ENCODE measurements at regions not wholly inside any gene's neighbourhood (a gene's known extent, or its start where the extent isn't known, plus 50 kb on each side); places are given as distances from the start of the nearest gene placed in this dataset.
"Not testable (repeated sequence)": the region's sequence is repeated elsewhere in the genome, so short reads cannot be mapped to it uniquely, and the experiment has no call there.

DNA sequence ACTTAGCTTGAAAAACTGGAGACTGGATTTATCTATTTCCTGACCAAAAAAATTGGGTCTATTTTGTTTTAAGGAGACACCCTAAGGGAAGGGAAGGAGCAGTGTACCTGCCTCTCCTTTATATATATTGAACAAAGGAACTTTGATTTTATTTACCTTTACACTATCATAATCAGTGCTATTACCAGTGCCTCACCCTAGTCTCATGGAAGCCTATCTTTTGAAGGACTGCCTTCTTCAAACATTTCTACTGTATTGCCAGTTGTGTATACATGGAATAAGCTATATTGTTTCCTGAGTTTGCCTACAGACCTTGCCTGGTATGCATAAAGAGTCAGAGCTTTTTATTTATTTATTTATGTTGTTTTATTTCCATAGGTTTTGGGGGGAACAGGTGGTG, 124.9 kb downstream of the UTRN start:
- no peak for DNase-seq (ENCODE audit: low spot score)
- TF ChIP-seq CTCF (IDR thresholded peaks at IDR 0.05; ENCODE audit: extremely low read depth, missing control alignments) = no peak

DNA sequence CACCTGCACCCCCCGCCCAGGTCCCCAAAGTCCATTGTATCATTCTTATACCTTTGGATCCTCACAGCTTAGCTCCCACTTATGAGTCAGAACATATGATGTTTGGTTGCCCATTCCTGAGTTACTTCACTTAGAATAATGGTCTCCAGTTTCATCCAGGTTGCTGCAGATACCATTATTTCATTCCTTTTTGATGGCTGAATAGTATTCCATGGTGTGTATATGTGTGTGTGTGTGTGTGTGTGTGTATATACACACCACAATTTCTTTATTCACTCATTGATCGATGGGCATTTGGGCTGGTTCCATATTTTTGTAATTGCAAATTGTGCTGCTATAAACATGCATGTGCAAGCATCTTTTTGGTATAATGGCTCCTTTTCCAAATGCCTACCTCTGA, 125.4 kb downstream of the UTRN start:
- not testable (repeated sequence) for DNase-seq (ENCODE audit: low spot score)

- DNase-seq (ENCODE audit: low spot score) = no peak
- TF ChIP-seq CTCF (IDR thresholded peaks at IDR 0.05; ENCODE audit: extremely low read depth, missing control alignments) = no peak
Measured at GRCh38 chr6:144411531-144412165, 126.5 kb downstream of the UTRN start.

GRCh38 chr6:144413418-144413817, 128.3 kb downstream of the UTRN start:
- no peak for TF ChIP-seq CTCF (IDR thresholded peaks at IDR 0.05; ENCODE audit: extremely low read depth, missing control alignments)
- no peak for DNase-seq (ENCODE audit: low spot score)

DNA sequence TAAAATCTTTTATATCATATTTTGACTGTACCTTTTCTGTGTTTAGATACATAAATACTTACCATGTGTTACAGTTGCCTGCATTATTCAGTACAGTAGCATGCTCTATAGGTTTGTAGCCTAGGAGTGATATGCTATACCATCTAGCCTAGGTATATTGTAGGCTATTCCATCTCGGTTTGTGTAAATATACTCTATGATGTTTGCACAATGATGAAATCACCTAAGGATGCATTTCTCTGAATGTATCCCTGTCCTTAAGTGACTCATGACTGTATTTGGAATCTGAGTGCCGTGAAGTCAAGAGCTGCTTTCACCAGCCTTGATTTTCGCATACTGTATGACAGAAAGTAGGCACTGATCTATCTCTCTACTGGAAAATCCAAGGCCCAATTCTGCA, 129.9 kb downstream of the UTRN start:
- no peak for DNase-seq (ENCODE audit: low spot score)
- no peak for TF ChIP-seq CTCF (IDR thresholded peaks at IDR 0.05; ENCODE audit: extremely low read depth, missing control alignments)

DNA sequence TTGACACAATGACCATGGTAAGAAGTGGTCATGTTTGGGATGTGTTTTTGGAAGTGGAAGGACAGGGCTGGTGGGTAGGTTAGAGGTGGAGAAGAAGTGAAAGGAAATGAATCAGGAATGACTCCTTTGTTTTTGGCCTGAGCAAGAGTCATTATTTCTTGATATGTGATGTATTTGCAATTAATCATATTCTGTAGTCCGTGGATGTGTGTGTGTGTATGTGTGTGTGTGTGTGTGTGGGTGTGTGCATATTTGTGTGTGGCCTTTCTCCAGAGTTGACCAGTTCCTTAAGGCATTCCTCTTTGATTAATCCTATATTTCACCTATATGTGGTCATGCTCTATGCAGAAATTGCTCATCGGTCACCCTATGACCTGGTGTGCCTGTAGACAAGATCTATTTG, 130.7 kb downstream of the UTRN start:
- no peak for TF ChIP-seq CTCF (IDR thresholded peaks at IDR 0.05; ENCODE audit: extremely low read depth, missing control alignments)
- no peak for DNase-seq (ENCODE audit: low spot score)

- no peak for DNase-seq (ENCODE audit: low spot score)
- no peak for TF ChIP-seq CTCF (IDR thresholded peaks at IDR 0.05; ENCODE audit: extremely low read depth, missing control alignments)
Measured at GRCh38 chr6:144416244-144416643, 131.1 kb downstream of the UTRN start.

GRCh38 chr6:144416773-144417172, 131.6 kb downstream of the UTRN start:
- no peak for TF ChIP-seq CTCF (IDR thresholded peaks at IDR 0.05; ENCODE audit: extremely low read depth, missing control alignments)

More at GRCh38 chr6:144416773-144417172, 131.6 kb downstream of the UTRN start:
- no peak for DNase-seq (ENCODE audit: low spot score)

All from GM20000 (cell line).